ENCODE measurements at regions not wholly inside any gene's neighbourhood (a gene's known extent, or its start where the extent isn't known, plus 50 kb on each side); places are given as distances from the start of the nearest gene placed in this dataset.
"Not testable (repeated sequence)": the region's sequence is repeated elsewhere in the genome, so short reads cannot be mapped to it uniquely, and the experiment has no call there.

DNA sequence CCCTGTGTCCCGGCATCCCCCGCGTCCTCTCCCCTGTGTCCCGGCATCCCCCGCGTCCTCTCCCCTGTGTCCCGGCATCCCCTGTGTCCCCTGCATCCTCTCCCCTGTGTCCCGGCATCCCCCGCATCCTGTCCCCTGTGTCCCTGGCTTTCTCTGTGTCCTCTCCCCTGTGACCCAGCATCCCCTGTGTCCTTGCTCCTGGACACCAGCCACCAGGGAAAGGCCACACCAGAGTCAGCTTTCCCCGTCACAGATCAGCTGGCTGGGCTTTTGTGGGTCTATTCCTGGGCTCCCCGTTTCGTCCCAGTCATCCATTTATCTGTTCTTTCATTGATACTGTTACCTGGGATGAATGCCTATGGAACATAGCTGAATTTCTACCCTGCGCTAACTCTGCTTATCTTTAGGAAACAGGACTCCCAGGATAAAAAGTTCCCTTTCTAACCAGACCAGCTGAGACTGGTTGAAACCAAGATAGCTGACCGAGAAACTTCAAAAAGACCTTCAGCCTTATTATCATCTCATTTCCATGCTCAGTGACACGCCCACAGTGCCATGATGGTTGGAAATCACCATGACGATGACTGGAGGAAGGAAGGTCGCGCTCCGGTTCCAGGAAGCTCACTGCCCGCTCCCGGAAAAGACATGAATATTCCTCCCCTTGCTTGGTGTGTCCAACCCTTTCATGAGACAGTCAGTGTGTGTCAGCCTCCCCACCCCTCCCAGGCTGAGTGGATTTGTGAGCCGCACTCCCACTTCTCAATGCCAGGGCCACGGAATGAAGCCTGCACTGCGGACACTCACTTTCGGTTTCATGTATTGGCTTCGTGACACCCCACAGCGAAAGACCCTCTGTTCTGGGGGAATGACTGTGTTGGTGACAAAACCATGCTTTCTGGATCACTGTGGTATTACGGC, 276.4 kb upstream of the SFSWAP start:
- H3K9ac ChIP-seq (ENCODE audit: low read length), result no peak overlapping the region
- no peaks in the 10 kb centered on the region for H3K36me3 ChIP-seq (ENCODE audit: insufficient read depth, low read length)
- H3K27me3 ChIP-seq (ENCODE audit: control insufficient read depth in 1 of 2, insufficient read depth in 2 of 2, low read length in 2 of 2), result peaks cover 0 to 21% of the 10 kb centered on the region in 2 donors
- H3K27ac ChIP-seq (ENCODE audit: low read depth, low read length), result no peak overlapping the region
- H3K4me3 ChIP-seq (ENCODE audit: low read depth in 1 of 2, low read length in 2 of 2), result no peak overlapping the region
- no peaks in the 10 kb centered on the region for H3K4me1 ChIP-seq (ENCODE audit: insufficient read depth, low read length)
- H3K9me3 ChIP-seq (ENCODE audit: low read length), result peaks cover 6% of the 10 kb centered on the region

- no peak overlapping the region for H3K9ac ChIP-seq (ENCODE audit: low read length)
- H3K9me3 ChIP-seq (ENCODE audit: low read length), result no peaks in the 10 kb centered on the region
- no peak overlapping the region for H3K27ac ChIP-seq (ENCODE audit: low read depth, low read length)
- no peaks in the 10 kb centered on the region for H3K36me3 ChIP-seq (ENCODE audit: insufficient read depth, low read length)
- H3K4me1 ChIP-seq (ENCODE audit: insufficient read depth, low read length), result no peaks in the 10 kb centered on the region
- peaks cover 0 to 20% of the 10 kb centered on the region in 2 donors for H3K27me3 ChIP-seq (ENCODE audit: control insufficient read depth in 1 of 2, insufficient read depth in 2 of 2, low read length in 2 of 2)
- H3K4me3 ChIP-seq (ENCODE audit: low read depth in 1 of 2, low read length in 2 of 2), result no peak overlapping the region
These were observed 273.8 kb upstream of the SFSWAP start for GRCh38 chr12:131436922-131437705.

DNA sequence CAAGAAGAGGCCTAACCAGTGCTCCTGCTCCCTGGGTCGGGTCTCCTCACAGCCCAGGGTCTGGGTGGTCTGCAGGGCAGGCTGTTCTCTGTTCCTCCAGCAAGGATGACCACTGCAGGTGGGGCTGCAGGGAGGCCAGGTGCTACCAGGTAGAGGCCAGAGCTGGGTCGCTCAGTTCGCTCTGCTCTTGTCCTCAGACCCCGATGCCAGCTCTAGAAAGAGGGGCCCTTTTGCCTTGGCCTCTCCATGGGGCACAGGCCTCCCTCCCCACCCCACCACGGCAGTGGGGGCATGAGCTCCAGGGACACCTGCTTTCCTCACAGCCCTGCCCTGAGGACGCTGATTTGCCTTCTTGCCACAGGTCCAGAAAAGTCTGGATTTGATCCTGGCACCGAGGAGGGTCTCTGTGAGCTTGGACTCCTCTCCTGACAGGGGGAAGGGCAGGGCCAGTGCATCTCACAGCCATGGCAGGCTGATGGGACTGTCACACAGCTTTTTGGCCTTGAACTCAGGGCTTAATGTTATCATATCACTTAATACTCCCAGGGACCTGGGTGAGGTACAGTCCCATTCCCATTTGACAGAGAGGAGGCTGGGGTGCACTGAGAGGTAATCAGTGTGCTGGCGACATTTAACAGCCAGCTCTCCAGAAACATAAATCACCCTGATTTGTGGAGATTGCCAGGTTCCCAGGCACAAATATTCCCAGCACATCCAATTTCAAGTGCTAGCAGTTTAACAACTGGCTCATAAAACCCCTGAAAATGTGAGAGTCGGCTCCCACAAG, 273.0 kb upstream of the SFSWAP start:
- Histone ChIP-seq H3K27me3 (ENCODE audit: control insufficient read depth in 1 of 2, insufficient read depth in 2 of 2, low read length in 2 of 2) (peaks cover 0 to 14% of the 10 kb centered on the region in 2 donors), H3K9ac (ENCODE audit: low read length) (no peak overlapping the region), H3K27ac (ENCODE audit: low read depth, low read length) (no peak overlapping the region), H3K36me3 (ENCODE audit: insufficient read depth, low read length) (no peaks in the 10 kb centered on the region), H3K4me1 (ENCODE audit: insufficient read depth, low read length) (no peaks in the 10 kb centered on the region), H3K9me3 (ENCODE audit: low read length) (no peaks in the 10 kb centered on the region), H3K4me3 (ENCODE audit: low read depth in 1 of 2, low read length in 2 of 2) (no peak overlapping the region)

DNA sequence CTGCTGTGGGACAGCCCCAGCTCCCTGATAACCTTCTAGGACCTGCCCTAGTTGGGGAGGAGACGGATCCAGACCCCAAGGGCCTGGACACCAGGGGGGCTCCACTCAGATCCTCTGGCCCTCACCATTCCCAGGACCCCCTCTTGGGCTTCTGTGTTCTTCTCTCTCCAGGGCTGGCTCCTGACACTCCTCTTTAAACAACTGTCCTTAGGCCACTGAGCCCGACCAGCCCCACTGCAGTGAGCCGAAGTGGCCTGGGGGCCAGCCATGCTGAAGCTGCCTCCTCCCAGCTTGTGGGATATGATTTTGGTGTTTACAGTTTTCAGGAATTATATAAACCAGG, 272.4 kb upstream of the SFSWAP start:
- H3K4me1 ChIP-seq (ENCODE audit: insufficient read depth, low read length); H3K9me3 ChIP-seq (ENCODE audit: low read length); H3K27ac ChIP-seq (ENCODE audit: low read depth, low read length); H3K36me3 ChIP-seq (ENCODE audit: insufficient read depth, low read length); H3K4me3 ChIP-seq (ENCODE audit: low read depth in 1 of 2, low read length in 2 of 2); H3K9ac ChIP-seq (ENCODE audit: low read length): not testable (repeated sequence)
- H3K27me3 ChIP-seq (ENCODE audit: control insufficient read depth in 1 of 2, insufficient read depth in 2 of 2, low read length in 2 of 2), result peaks cover 0 to 14% of the 10 kb centered on the region in 2 donors

DNA sequence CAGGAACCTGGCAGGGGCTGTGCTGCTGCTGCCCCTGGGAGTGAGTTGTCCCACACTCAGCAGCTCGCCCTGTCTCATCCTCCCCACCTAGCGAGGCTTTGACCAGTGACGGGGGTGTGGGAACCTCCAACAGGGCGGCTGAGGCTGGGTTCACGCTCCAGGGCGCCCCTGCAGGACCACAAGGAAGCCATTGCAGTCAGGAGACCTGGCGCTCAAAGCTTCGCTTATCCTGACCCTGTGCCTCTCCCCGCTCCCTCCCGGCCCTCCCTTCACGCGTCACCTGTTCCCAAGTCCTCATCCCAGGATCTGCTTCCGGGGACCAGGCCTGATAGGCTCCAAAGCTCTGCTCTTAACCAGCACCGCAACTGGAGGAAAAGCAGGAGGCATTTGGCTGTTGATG, 272.0 kb upstream of the SFSWAP start:
- Histone ChIP-seq H3K9ac (ENCODE audit: low read length) (no peak overlapping the region), H3K27ac (ENCODE audit: low read depth, low read length) (no peak overlapping the region), H3K9me3 (ENCODE audit: low read length) (no peaks in the 10 kb centered on the region), H3K4me1 (ENCODE audit: insufficient read depth, low read length) (no peaks in the 10 kb centered on the region), H3K36me3 (ENCODE audit: insufficient read depth, low read length) (no peaks in the 10 kb centered on the region), H3K4me3 (ENCODE audit: low read depth in 1 of 2, low read length in 2 of 2) (no peak overlapping the region), H3K27me3 (ENCODE audit: control insufficient read depth in 1 of 2, insufficient read depth in 2 of 2, low read length in 2 of 2) (peaks cover 0 to 14% of the 10 kb centered on the region in 2 donors)

- H3K27me3 ChIP-seq (ENCODE audit: control insufficient read depth in 1 of 2, insufficient read depth in 2 of 2, low read length in 2 of 2), result peaks cover 0 to 20% of the 10 kb centered on the region in 2 donors
- H3K4me3 ChIP-seq (ENCODE audit: low read depth in 1 of 2, low read length in 2 of 2); H3K9me3 ChIP-seq (ENCODE audit: low read length); H3K36me3 ChIP-seq (ENCODE audit: insufficient read depth, low read length); H3K4me1 ChIP-seq (ENCODE audit: insufficient read depth, low read length); H3K9ac ChIP-seq (ENCODE audit: low read length); H3K27ac ChIP-seq (ENCODE audit: low read depth, low read length): not testable (repeated sequence)
These were observed 271.1 kb upstream of the SFSWAP start for GRCh38 chr12:131439752-131440151.

DNA sequence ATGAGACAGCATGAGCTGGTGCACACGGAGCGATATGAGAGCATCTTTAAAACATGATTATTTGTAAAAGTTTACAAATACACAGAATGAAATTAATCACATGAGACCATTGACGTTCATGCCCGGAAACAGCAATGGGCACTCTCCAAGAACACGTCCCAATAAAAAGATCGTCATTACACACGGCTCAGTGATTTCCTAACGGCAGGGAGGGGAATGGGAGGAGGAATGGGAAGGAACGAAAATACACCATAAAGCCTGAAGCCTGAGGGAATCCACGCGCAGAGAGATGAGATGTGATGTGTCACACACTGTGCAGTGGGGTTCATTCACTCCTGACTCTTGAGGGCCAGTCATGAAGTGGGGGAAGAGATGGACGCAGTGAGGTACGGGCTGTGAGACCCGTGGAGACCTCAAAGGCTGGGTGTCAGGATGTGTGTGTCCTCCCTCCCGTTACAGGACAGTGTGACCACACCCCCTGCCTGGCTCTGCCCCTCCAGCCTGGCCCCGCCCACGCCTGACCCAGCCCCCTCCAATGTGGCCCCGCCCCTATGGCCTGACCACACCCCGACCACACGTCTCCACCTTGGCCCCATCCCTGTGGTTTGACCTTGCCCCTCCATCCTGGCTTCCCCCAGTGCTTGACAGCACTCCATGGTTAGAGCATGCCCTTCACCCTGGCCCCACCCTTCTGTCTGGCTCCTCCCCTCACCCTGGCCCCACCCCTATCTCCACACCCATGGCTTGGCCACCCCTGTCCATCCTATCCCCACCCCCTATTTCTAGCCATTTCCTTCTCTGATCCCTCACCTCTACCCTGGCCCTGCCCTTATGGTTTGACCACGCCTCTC, 270.5 kb upstream of the SFSWAP start:
- H3K4me1 ChIP-seq (ENCODE audit: insufficient read depth, low read length); H3K4me3 ChIP-seq (ENCODE audit: low read depth in 1 of 2, low read length in 2 of 2); H3K9me3 ChIP-seq (ENCODE audit: low read length); H3K9ac ChIP-seq (ENCODE audit: low read length); H3K36me3 ChIP-seq (ENCODE audit: insufficient read depth, low read length); H3K27ac ChIP-seq (ENCODE audit: low read depth, low read length): not testable (repeated sequence)
- H3K27me3 ChIP-seq (ENCODE audit: control insufficient read depth in 1 of 2, insufficient read depth in 2 of 2, low read length in 2 of 2), result peaks cover 0 to 20% of the 10 kb centered on the region in 2 donors

- Histone ChIP-seq H3K27me3 (ENCODE audit: control insufficient read depth in 1 of 2, insufficient read depth in 2 of 2, low read length in 2 of 2) (peaks cover 0 to 20% of the 10 kb centered on the region in 2 donors), H3K4me1 (ENCODE audit: insufficient read depth, low read length) (no peaks in the 10 kb centered on the region), H3K36me3 (ENCODE audit: insufficient read depth, low read length) (no peaks in the 10 kb centered on the region), H3K9me3 (ENCODE audit: low read length) (no peaks in the 10 kb centered on the region), H3K4me3 (ENCODE audit: low read depth in 1 of 2, low read length in 2 of 2) (no peak overlapping the region), H3K9ac (ENCODE audit: low read length) (no peak overlapping the region), H3K27ac (ENCODE audit: low read depth, low read length) (no peak overlapping the region)
These were observed 269.9 kb upstream of the SFSWAP start for GRCh38 chr12:131441060-131441396.

DNA sequence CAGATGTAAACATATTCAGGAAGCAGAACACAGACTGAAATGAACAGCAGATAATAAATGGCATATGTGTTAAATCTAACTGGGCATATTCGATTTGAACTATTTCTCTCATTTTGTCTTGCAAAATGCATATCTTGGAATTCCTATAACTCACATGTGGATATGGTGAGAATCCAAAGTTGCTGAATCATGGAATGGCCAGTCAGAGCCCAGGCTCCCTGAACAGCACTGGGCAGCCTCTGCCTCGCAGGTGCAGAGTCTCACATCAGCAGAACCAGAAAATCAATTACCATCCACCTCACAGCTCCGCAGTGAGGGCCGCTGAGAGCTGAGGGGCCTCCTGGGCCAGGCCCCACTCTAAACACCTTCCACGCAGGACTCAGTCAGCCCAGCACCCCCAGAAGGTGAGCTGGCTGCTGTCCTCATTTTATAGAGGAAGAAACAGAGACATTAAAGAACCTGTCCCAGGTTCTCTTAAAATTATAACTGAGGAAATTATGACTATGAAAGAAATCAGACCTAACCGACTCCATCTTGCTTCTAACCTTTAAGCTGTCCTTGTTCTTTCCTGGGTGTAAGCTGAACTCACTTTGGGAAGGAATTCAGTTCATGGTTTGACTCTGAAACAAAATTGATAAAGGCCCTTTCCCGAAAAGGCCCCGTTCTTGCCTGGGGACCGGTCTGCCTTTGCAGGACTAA, 269.1 kb upstream of the SFSWAP start:
- Histone ChIP-seq H3K27me3 (ENCODE audit: control insufficient read depth in 1 of 2, insufficient read depth in 2 of 2, low read length in 2 of 2) (peaks cover 0 to 20% of the 10 kb centered on the region in 2 donors), H3K27ac (ENCODE audit: low read depth, low read length) (no peak overlapping the region), H3K9ac (ENCODE audit: low read length) (no peak overlapping the region), H3K9me3 (ENCODE audit: low read length) (no peaks in the 10 kb centered on the region), H3K4me3 (ENCODE audit: low read depth in 1 of 2, low read length in 2 of 2) (no peak overlapping the region), H3K36me3 (ENCODE audit: insufficient read depth, low read length) (no peaks in the 10 kb centered on the region), H3K4me1 (ENCODE audit: insufficient read depth, low read length) (no peaks in the 10 kb centered on the region)

DNA sequence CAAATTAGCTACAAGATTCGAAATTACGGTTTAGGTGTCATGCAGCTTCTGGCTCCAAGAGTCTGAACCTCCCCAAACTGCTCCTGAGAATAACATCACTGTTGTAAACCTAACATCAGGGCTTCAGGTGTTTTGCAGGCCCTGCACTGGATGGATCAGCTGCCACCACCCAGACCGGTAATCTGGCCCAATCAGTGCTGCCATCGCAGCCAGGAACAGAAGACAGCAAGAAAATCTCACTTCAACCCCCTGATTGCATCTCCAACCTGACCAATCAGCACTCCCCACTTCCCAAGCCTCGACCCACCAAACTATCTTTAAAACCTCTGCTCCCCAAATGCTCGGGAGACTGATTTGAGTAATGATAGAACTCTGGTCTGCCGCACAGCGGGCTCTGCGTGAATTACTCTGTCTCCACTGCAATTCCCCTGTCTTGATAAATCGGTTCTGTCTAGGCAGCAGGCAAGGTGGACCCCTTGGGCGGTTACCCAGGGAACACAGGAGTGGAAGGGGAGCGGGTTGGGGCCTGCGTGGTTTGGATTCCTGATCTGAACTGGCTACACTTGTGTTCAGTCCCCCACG, 268.5 kb upstream of the SFSWAP start:
- no peak overlapping the region for H3K9ac ChIP-seq (ENCODE audit: low read length)
- no peak overlapping the region for H3K4me3 ChIP-seq (ENCODE audit: low read depth in 1 of 2, low read length in 2 of 2)
- no peak overlapping the region for H3K27ac ChIP-seq (ENCODE audit: low read depth, low read length)
- H3K27me3 ChIP-seq (ENCODE audit: control insufficient read depth in 1 of 2, insufficient read depth in 2 of 2, low read length in 2 of 2), result peaks cover 0 to 20% of the 10 kb centered on the region in 2 donors
- no peaks in the 10 kb centered on the region for H3K9me3 ChIP-seq (ENCODE audit: low read length)
- no peaks in the 10 kb centered on the region for H3K36me3 ChIP-seq (ENCODE audit: insufficient read depth, low read length)
- H3K4me1 ChIP-seq (ENCODE audit: insufficient read depth, low read length), result no peaks in the 10 kb centered on the region

Data from muscle layer of colon (tissue), 2 donors.